ENCODE measurements at regions not wholly inside any gene's neighbourhood (a gene's known extent, or its start where the extent isn't known, plus 50 kb on each side); places are given as distances from the start of the nearest gene placed in this dataset.

- Histone ChIP-seq H3K4me3 (ENCODE audit: low read depth in 2 of 2, low read length in 2 of 2) (no peak overlapping the region), H3K4me1 (ENCODE audit: control insufficient read depth, insufficient read depth, low read length) (no peaks in the 10 kb centered on the region), H3K27me3 (ENCODE audit: control insufficient read depth, insufficient read depth, low read length) (no peaks in the 10 kb centered on the region; the same call in 1 of the 2 replicates), H3K27ac (ENCODE audit: low read length) (no peak overlapping the region), H3K36me3 (ENCODE audit: control insufficient read depth, insufficient read depth, low read length) (no peaks in the 10 kb centered on the region), H3K9me3 (ENCODE audit: control insufficient read depth, insufficient read depth, low read depth, low read length) (no peaks in the 10 kb centered on the region)
- no TSS peak for BruUV-seq (replicated peaks)
- no peak for TF ChIP-seq SIN3A (IDR thresholded peaks at IDR 0.05; ENCODE audit: borderline replicate concordance, insufficient read depth, low read depth, low read length)
- no peak for TF ChIP-seq REST (IDR thresholded peaks at IDR 0.05; ENCODE audit: insufficient read depth in 1 of 2, low read depth in 2 of 2, low read length in 1 of 2)
- no peak for TF ChIP-seq CTCF (IDR thresholded peaks at IDR 0.05)
- TF ChIP-seq POLR2AphosphoS5 (IDR thresholded peaks at IDR 0.05; ENCODE audit: low read depth, low read length), result no peak
- no peak for TF ChIP-seq TCF7L2 (IDR thresholded peaks at IDR 0.05; ENCODE audit: low read depth, low read length)
- intact Hi-C loops (cut with micrococcal nuclease; ENCODE audit: unreplicated experiment) (no loop called here), in situ Hi-C loops (cut with HindIII; ENCODE audit: low pct_unique_long_range_greater_than_20kb, low sequenced_read_pairs) (no loop called here)
- ChIA-PET POLR2A (no interaction called here), CTCF (no interaction called here)
- DNase-seq (ENCODE audit: low read depth, low spot score) (no peak), ATAC-seq (no peak)
Observed at GRCh38 chr22:49449377-49449776, 378.3 kb downstream of the BRD1 start.

- in situ Hi-C loops (cut with HindIII; ENCODE audit: low pct_unique_long_range_greater_than_20kb, low sequenced_read_pairs) (no loop called here), intact Hi-C loops (cut with micrococcal nuclease; ENCODE audit: unreplicated experiment) (no loop called here)
- Histone ChIP-seq H3K27ac (ENCODE audit: low read length) (no peak overlapping the region), H3K36me3 (ENCODE audit: control insufficient read depth, insufficient read depth, low read length) (no peaks in the 10 kb centered on the region), H3K4me1 (ENCODE audit: control insufficient read depth, insufficient read depth, low read length) (no peaks in the 10 kb centered on the region), H3K27me3 (ENCODE audit: control insufficient read depth, insufficient read depth, low read length) (no peaks in the 10 kb centered on the region; the same call in 1 of the 2 replicates), H3K9me3 (ENCODE audit: control insufficient read depth, insufficient read depth, low read depth, low read length) (no peaks in the 10 kb centered on the region), H3K4me3 (ENCODE audit: low read depth in 2 of 2, low read length in 2 of 2) (no peak overlapping the region)
- BruUV-seq (replicated peaks), result no TSS peak
- TF ChIP-seq TCF7L2 (IDR thresholded peaks at IDR 0.05; ENCODE audit: low read depth, low read length), result no peak
- TF ChIP-seq CTCF (IDR thresholded peaks at IDR 0.05), result no peak
- no peak for TF ChIP-seq SIN3A (IDR thresholded peaks at IDR 0.05; ENCODE audit: borderline replicate concordance, insufficient read depth, low read depth, low read length)
- no peak for TF ChIP-seq POLR2AphosphoS5 (IDR thresholded peaks at IDR 0.05; ENCODE audit: low read depth, low read length)
- TF ChIP-seq REST (IDR thresholded peaks at IDR 0.05; ENCODE audit: insufficient read depth in 1 of 2, low read depth in 2 of 2, low read length in 1 of 2), result no peak
- ChIA-PET CTCF (no interaction called here), POLR2A (no interaction called here)
- ATAC-seq (no peak), DNase-seq (ENCODE audit: low read depth, low spot score) (no peak)
Observed at GRCh38 chr22:49448526-49448925, 379.1 kb downstream of the BRD1 start.

Measured in Panc1 (cell line).